GM18511 (cell line): ENCODE measurements at regions not wholly inside any gene's neighbourhood (a gene's known extent, or its start where the extent isn't known, plus 50 kb on each side); places are given as distances from the start of the nearest gene placed in this dataset.
"Not testable (repeated sequence)": the region's sequence is repeated elsewhere in the genome, so short reads cannot be mapped to it uniquely, and the experiment has no call there.

ENCODE experiments used
- ATAC-seq: cut with Tn5 transposase; IDR thresholded peaks from one replicate; pipeline ENCODE4 v1.9.1; 2021; ENCODE audit warnings: mild to moderate bottlenecking, moderate library complexity; ENCODE audit not compliant: unreplicated experiment

GRCh38 chr4:147139455-147140198, 194.0 kb upstream of the TTC29 start:
- no peak for ATAC-seq

GRCh38 chr4:147151763-147152162, 206.1 kb upstream of the TTC29 start:
- ATAC-seq, result no peak

- no peak for ATAC-seq
These were observed 212.4 kb upstream of the TTC29 start for GRCh38 chr4:147157860-147158701.

GRCh38 chr4:147160908-147161513, 215.3 kb upstream of the TTC29 start:
- peak; percentile 90 for ATAC-seq

GRCh38 chr4:147163311-147163710, 217.6 kb upstream of the TTC29 start:
- no peak for ATAC-seq

GRCh38 chr4:147168200-147168599, 222.5 kb upstream of the TTC29 start:
- not testable (repeated sequence) for ATAC-seq

- no peak for ATAC-seq
These were observed 227.7 kb upstream of the TTC29 start for GRCh38 chr4:147173322-147173721.

GRCh38 chr4:147173797-147174432, 228.3 kb upstream of the TTC29 start:
- no peak for ATAC-seq

- no peak for ATAC-seq
These were observed 228.9 kb upstream of the TTC29 start for GRCh38 chr4:147174591-147174990.

- ATAC-seq, result no peak
These were observed 229.9 kb upstream of the TTC29 start for GRCh38 chr4:147175460-147176025.

- no peak for ATAC-seq
These were observed 236.4 kb upstream of the TTC29 start for GRCh38 chr4:147182041-147182440.

- no peak for ATAC-seq
These were observed 247.0 kb upstream of the TTC29 start for GRCh38 chr4:147192679-147193078.

GRCh38 chr4:147194114-147194513, 248.4 kb upstream of the TTC29 start:
- ATAC-seq, result no peak

GRCh38 chr4:147194604-147195003, 248.9 kb upstream of the TTC29 start:
- ATAC-seq, result no peak

- ATAC-seq, result no peak
These were observed 249.7 kb upstream of the TTC29 start for GRCh38 chr4:147195386-147195785.

GRCh38 chr4:147198411-147199051, 252.9 kb upstream of the TTC29 start:
- no peak for ATAC-seq

- no peak for ATAC-seq
These were observed 255.4 kb upstream of the TTC29 start for GRCh38 chr4:147201016-147201415.

GRCh38 chr4:147206807-147207206, 261.1 kb upstream of the TTC29 start:
- ATAC-seq, result no peak

GRCh38 chr4:147207911-147208310, 262.2 kb upstream of the TTC29 start:
- no peak for ATAC-seq

- ATAC-seq, result no peak
These were observed 263.2 kb upstream of the EDNRA start for GRCh38 chr4:147217655-147218054.
